Smooth muscle cell (in vitro differentiated cells): ENCODE measurements at regions not wholly inside any gene's neighbourhood (a gene's known extent, or its start where the extent isn't known, plus 50 kb on each side); places are given as distances from the start of the nearest gene placed in this dataset.

ENCODE experiments used
- DNase-seq: peaks from one replicate; lab custom pipeline; 2025; ENCODE audit not compliant: unreplicated experiment; lab: John Stamatoyannopoulos, UW
- H2AFZ ChIP-seq: fragments of 200-600 bp; sonication (generic); 2 replicates; pipeline ENCODE4 v1.6.0; 2016; ENCODE audit warnings: antibody characterized with exemption, low read depth, mild to moderate bottlenecking
- H3F3A ChIP-seq: fragments of 200-600 bp; sonication (generic); 2 replicates; pipeline ENCODE4 v1.6.0; 2017; ENCODE audit warnings: antibody characterized with exemption, low read depth
- H3K27ac ChIP-seq: fragments of 200-600 bp; sonication (generic); 2 replicates; pipeline ENCODE4 v1.5.1; 2016; ENCODE audit warnings: low read depth, mild to moderate bottlenecking
- H3K27me3 ChIP-seq: fragments of 200-600 bp; sonication (generic); 2 replicates; pipeline ENCODE4 v1.6.1; 2016; ENCODE audit warnings: low read depth, mild to moderate bottlenecking
- H3K36me3 ChIP-seq: fragments of 200-600 bp; sonication (generic); 2 replicates; pipeline ENCODE4 v1.5.1; 2016; ENCODE audit warnings: low read depth
- H3K4me1 ChIP-seq: fragments of 200-600 bp; sonication (generic); 2 replicates; pipeline ENCODE4 v1.5.1; 2016; ENCODE audit warnings: low read depth
- H3K4me2 ChIP-seq: fragments of 200-600 bp; sonication (generic); 2 replicates; pipeline ENCODE4 v1.6.0; 2016; ENCODE audit warnings: mild to moderate bottlenecking
- H3K4me3 ChIP-seq: fragments of 200-600 bp; sonication (generic); 2 replicates; pipeline ENCODE4 v1.5.1; 2016; ENCODE audit warnings: mild to moderate bottlenecking
- H3K79me2 ChIP-seq: fragments of 200-600 bp; sonication (generic); 2 replicates; pipeline ENCODE4 v1.6.0; 2016; ENCODE audit warnings: low read depth, mild to moderate bottlenecking
- H3K9ac ChIP-seq: fragments of 200-600 bp; sonication (generic); 2 replicates; pipeline ENCODE4 v1.6.0; 2016; ENCODE audit warnings: low read depth
- H3K9me3 ChIP-seq: fragments of 200-600 bp; sonication (generic); replicated peaks from 2 replicates; pipeline ENCODE4 v1.5.1; 2016; ENCODE audit warnings: low read depth
- H4K20me1 ChIP-seq: fragments of 200-600 bp; sonication (generic); 2 replicates; pipeline ENCODE4 v1.6.0; 2016; ENCODE audit warnings: low read depth
- CTCF ChIP-seq: fragments of 200-600 bp; sonication (generic); IDR thresholded peaks from 2 replicates; pipeline ENCODE4 v1.5.1; 2017; ENCODE audit warnings: borderline replicate concordance, mild to moderate bottlenecking, antibody characterized with exemption; ENCODE audit not compliant: insufficient read depth, poor library complexity, severe bottlenecking
- WGBS: methylation state at CpG from one replicate; pipeline ENCODE4 v1.1.7; 2016; ENCODE audit warnings: low lambda C conversion rate; 5-methylcytosine and 5-hydroxymethylcytosine counted together

GRCh38 chr4:135553213-135553612, 1351.6 kb upstream of the PABPC4L start:
- no peaks in the 10 kb centered on the region for H3K4me1 ChIP-seq
- H3K79me2 ChIP-seq: no peaks in the 10 kb centered on the region
- H3K9me3 ChIP-seq: no peaks in the 10 kb centered on the region
- 60% methylated on average over 1 of the region's 1 CpG for WGBS
- no peak for TF ChIP-seq CTCF
- DNase-seq: no peak
- H2AFZ ChIP-seq: no peak overlapping the region
- H3K9ac ChIP-seq: no peak overlapping the region
- H3K4me3 ChIP-seq: no peak overlapping the region
- H4K20me1 ChIP-seq: no peaks in the 10 kb centered on the region
- no peak overlapping the region for H3K27ac ChIP-seq
- no peaks in the 10 kb centered on the region for H3K27me3 ChIP-seq
- H3K36me3 ChIP-seq: no peaks in the 10 kb centered on the region
- H3F3A ChIP-seq: no peaks in the 10 kb centered on the region
- H3K4me2 ChIP-seq: no peak overlapping the region

- Histone ChIP-seq H3K9ac (no peak overlapping the region), H3K27ac (no peak overlapping the region), H3K4me3 (no peak overlapping the region), H3K79me2 (no peaks in the 10 kb centered on the region), H2AFZ (no peak overlapping the region), H3K9me3 (no peaks in the 10 kb centered on the region), H4K20me1 (no peaks in the 10 kb centered on the region), H3K36me3 (no peaks in the 10 kb centered on the region), H3K4me1 (no peaks in the 10 kb centered on the region), H3K27me3 (no peaks in the 10 kb centered on the region), H3K4me2 (no peak overlapping the region), H3F3A (no peaks in the 10 kb centered on the region)
- DNase-seq: no peak
- no peak for TF ChIP-seq CTCF
- 81% methylated on average over 3 of the region's 3 CpGs for WGBS
These were observed 1350.5 kb upstream of the PABPC4L start for GRCh38 chr4:135552131-135552530.

GRCh38 chr4:135548711-135549110, 1347.1 kb upstream of the PABPC4L start:
- DNase-seq: no peak
- WGBS: 94% methylated on average over 2 of the region's 2 CpGs
- no peak for TF ChIP-seq CTCF
- H3K9me3 ChIP-seq: no peaks in the 10 kb centered on the region
- no peaks in the 10 kb centered on the region for H4K20me1 ChIP-seq
- no peaks in the 10 kb centered on the region for H3K27me3 ChIP-seq
- no peaks in the 10 kb centered on the region for H3F3A ChIP-seq
- H2AFZ ChIP-seq: no peak overlapping the region
- H3K27ac ChIP-seq: no peak overlapping the region
- no peak overlapping the region for H3K9ac ChIP-seq
- no peak overlapping the region for H3K4me3 ChIP-seq
- no peaks in the 10 kb centered on the region for H3K36me3 ChIP-seq
- no peak overlapping the region for H3K4me2 ChIP-seq
- no peaks in the 10 kb centered on the region for H3K4me1 ChIP-seq
- H3K79me2 ChIP-seq: no peaks in the 10 kb centered on the region

GRCh38 chr4:135545616-135546317, 1344.2 kb upstream of the PABPC4L start:
- H3K27me3 ChIP-seq: no peaks in the 10 kb centered on the region
- H3F3A ChIP-seq: no peaks in the 10 kb centered on the region
- no peaks in the 10 kb centered on the region for H3K36me3 ChIP-seq
- no peaks in the 10 kb centered on the region for H3K9me3 ChIP-seq
- H3K79me2 ChIP-seq: no peaks in the 10 kb centered on the region
- no peak overlapping the region for H3K27ac ChIP-seq
- no peak overlapping the region for H2AFZ ChIP-seq
- H3K9ac ChIP-seq: no peak overlapping the region
- no peaks in the 10 kb centered on the region for H3K4me1 ChIP-seq
- H4K20me1 ChIP-seq: no peaks in the 10 kb centered on the region
- TF ChIP-seq CTCF: no peak
- WGBS: 85% methylated on average over 1 of the region's 1 CpG
- no peak for DNase-seq
- no peak overlapping the region for H3K4me3 ChIP-seq
- no peak overlapping the region for H3K4me2 ChIP-seq
